PC-9 (cell line): ENCODE measurements at regions not wholly inside any gene's neighbourhood (a gene's known extent, or its start where the extent isn't known, plus 50 kb on each side); places are given as distances from the start of the nearest gene placed in this dataset.

Experiments
- CTCF ChIP-seq: fragments of 200-600 bp; sonication (generic); conservative IDR thresholded peaks from 2 replicates; pipeline ENCODE4 v1.6.1; 2017; ENCODE audit warnings: mixed run types, antibody characterized with exemption, mild to moderate bottlenecking, moderate library complexity
- EZH2 ChIP-seq: fragments of 200-600 bp; sonication (generic); IDR thresholded peaks from 2 replicates; pipeline ENCODE4 v1.8.0; 2017; ENCODE audit warnings: antibody characterized with exemption, low read depth

- no peak for TF ChIP-seq CTCF
- TF ChIP-seq EZH2 = no peak
These were observed 307.5 kb downstream of the C1D start for GRCh38 chr2:67755156-67755882.
